ENCODE measurements at regions not wholly inside any gene's neighbourhood (a gene's known extent, or its start where the extent isn't known, plus 50 kb on each side); places are given as distances from the start of the nearest gene placed in this dataset.

DNA sequence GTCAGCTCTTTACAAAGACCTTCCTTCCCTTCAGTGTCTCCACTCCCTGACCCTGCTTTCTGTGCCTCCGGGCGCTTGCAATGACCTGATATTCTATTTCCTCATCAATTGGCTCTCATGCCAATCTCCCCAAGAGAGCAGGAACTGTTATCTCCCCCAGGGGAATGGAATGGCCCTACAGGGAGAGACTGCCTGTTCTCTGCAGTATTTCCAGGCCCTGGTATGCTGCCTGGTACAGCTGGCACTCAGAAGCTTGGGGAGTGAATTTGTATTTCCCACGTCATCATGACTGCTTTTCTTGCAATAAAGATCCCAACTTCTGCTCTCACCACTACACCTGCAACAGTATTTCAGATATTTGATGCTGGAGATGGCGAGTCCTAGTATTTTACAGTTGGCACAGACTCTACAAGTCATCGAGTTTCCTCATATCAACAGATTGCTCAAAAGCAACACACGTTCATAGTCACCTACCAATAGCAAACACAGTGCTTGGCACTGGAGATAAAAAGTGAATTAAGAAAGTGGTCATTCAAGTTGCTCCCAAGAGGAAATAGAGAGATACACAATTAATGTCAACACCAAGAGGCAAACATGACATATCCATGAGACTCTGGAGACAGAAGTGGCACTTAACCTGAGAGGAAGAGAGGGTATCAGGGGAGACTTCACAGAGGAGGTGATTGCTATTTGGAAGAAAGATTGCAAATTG lies 90.5 kb upstream of the EGFL6 start:
- Histone ChIP-seq H3K4me1 (ENCODE audit: control insufficient read depth, extremely low read depth, insufficient read depth, low read length) (no peaks in the 10 kb centered on the region), H3K27ac (ENCODE audit: control insufficient read depth, insufficient read depth, low read length) (no peak overlapping the region), H3K4me3 (ENCODE audit: control insufficient read depth in 2 of 3, extremely low read depth in 1 of 3, insufficient read depth in 2 of 3, low read depth in 1 of 3, low read length in 3 of 3) (no peak overlapping the region), H3K36me3 (ENCODE audit: control insufficient read depth in 2 of 2, extremely low read depth in 1 of 2, insufficient read depth in 2 of 2, low read length in 2 of 2) (no peaks in the 10 kb centered on the region), H2AFZ (ENCODE audit: control insufficient read depth, low read length) (no peak overlapping the region), H3K9me1 (ENCODE audit: control insufficient read depth, extremely low read depth, insufficient read depth, low read length) (no peaks in the 10 kb centered on the region), H3K9ac (ENCODE audit: control insufficient read depth, extremely low read depth, insufficient read depth, low read length) (no peak overlapping the region), H3K9me3 (ENCODE audit: control insufficient read depth, low read depth, low read length) (no peaks in the 10 kb centered on the region), H3K27me3 (ENCODE audit: control insufficient read depth, extremely low read depth, insufficient read depth, low read length) (peaks cover 4% of the 10 kb centered on the region), H3K4me2 (ENCODE audit: control insufficient read depth, extremely low read depth, insufficient read depth, low read depth, low read length) (no peak overlapping the region), H4K20me1 (ENCODE audit: control insufficient read depth, extremely low read depth, insufficient read depth, low read length) (no peaks in the 10 kb centered on the region), H3K79me2 (ENCODE audit: control insufficient read depth, insufficient read depth, low read length) (no peaks in the 10 kb centered on the region)
- TF ChIP-seq, protein P1, sequence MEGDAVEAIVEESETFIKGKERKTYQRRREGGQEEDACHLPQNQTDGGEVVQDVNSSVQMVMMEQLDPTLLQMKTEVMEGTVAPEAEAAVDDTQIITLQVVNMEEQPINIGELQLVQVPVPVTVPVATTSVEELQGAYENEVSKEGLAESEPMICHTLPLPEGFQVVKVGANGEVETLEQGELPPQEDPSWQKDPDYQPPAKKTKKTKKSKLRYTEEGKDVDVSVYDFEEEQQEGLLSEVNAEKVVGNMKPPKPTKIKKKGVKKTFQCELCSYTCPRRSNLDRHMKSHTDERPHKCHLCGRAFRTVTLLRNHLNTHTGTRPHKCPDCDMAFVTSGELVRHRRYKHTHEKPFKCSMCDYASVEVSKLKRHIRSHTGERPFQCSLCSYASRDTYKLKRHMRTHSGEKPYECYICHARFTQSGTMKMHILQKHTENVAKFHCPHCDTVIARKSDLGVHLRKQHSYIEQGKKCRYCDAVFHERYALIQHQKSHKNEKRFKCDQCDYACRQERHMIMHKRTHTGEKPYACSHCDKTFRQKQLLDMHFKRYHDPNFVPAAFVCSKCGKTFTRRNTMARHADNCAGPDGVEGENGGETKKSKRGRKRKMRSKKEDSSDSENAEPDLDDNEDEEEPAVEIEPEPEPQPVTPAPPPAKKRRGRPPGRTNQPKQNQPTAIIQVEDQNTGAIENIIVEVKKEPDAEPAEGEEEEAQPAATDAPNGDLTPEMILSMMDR (optimal IDR thresholded peaks at IDR 0.05 in 1 of 3, IDR thresholded peaks at IDR 0.05 in 1 of 3, conservative IDR thresholded peaks at IDR 0.05 in 1 of 3; ENCODE audit: extremely low read depth in 1 of 3, insufficient read depth in 2 of 3, low read length in 3 of 3) = no peak
- no peak for TF ChIP-seq EZH2 (IDR thresholded peaks at IDR 0.05; ENCODE audit: low read length)
- DNase-seq (ENCODE audit: low read depth, low spot score) (no peak), FAIRE-seq (no peak)
- dilution Hi-C loops (cut with MboI; ENCODE audit: extremely low pct_ligation_motif_present, low sequenced_read_pairs) = no loop called here

- TF ChIP-seq, protein P1 (optimal IDR thresholded peaks at IDR 0.05 in 1 of 3, IDR thresholded peaks at IDR 0.05 in 1 of 3, conservative IDR thresholded peaks at IDR 0.05 in 1 of 3; ENCODE audit: extremely low read depth in 1 of 3, insufficient read depth in 2 of 3, low read length in 3 of 3) = no peak
- no peak for TF ChIP-seq EZH2 (IDR thresholded peaks at IDR 0.05; ENCODE audit: low read length)
- DNase-seq (ENCODE audit: low read depth, low spot score) (no peak), FAIRE-seq (no peak)
- no peaks in the 10 kb centered on the region for H3K9me1 ChIP-seq (ENCODE audit: control insufficient read depth, extremely low read depth, insufficient read depth, low read length)
- H3K9me3 ChIP-seq (ENCODE audit: control insufficient read depth, low read depth, low read length) = no peaks in the 10 kb centered on the region
- no peaks in the 10 kb centered on the region for H3K36me3 ChIP-seq (ENCODE audit: control insufficient read depth in 2 of 2, extremely low read depth in 1 of 2, insufficient read depth in 2 of 2, low read length in 2 of 2)
- H3K4me3 ChIP-seq (ENCODE audit: control insufficient read depth in 2 of 3, extremely low read depth in 1 of 3, insufficient read depth in 2 of 3, low read depth in 1 of 3, low read length in 3 of 3) = no peak overlapping the region
- no peak overlapping the region for H2AFZ ChIP-seq (ENCODE audit: control insufficient read depth, low read length)
- no peaks in the 10 kb centered on the region for H4K20me1 ChIP-seq (ENCODE audit: control insufficient read depth, extremely low read depth, insufficient read depth, low read length)
- H3K4me1 ChIP-seq (ENCODE audit: control insufficient read depth, extremely low read depth, insufficient read depth, low read length) = no peaks in the 10 kb centered on the region
- dilution Hi-C loops (cut with MboI; ENCODE audit: extremely low pct_ligation_motif_present, low sequenced_read_pairs) = no loop called here
- H3K9ac ChIP-seq (ENCODE audit: control insufficient read depth, extremely low read depth, insufficient read depth, low read length) = no peak overlapping the region
- H3K27ac ChIP-seq (ENCODE audit: control insufficient read depth, insufficient read depth, low read length) = no peak overlapping the region
- H3K79me2 ChIP-seq (ENCODE audit: control insufficient read depth, insufficient read depth, low read length) = no peaks in the 10 kb centered on the region
- no peak overlapping the region for H3K4me2 ChIP-seq (ENCODE audit: control insufficient read depth, extremely low read depth, insufficient read depth, low read depth, low read length)
- H3K27me3 ChIP-seq (ENCODE audit: control insufficient read depth, extremely low read depth, insufficient read depth, low read length) = peaks cover 4% of the 10 kb centered on the region
Measured at GRCh38 chrX:13476384-13476783, 93.0 kb upstream of the EGFL6 start.

Measured in keratinocyte (primary cell).